Stomach (tissue), 8 donors: ENCODE measurements at regions not wholly inside any gene's neighbourhood (a gene's known extent, or its start where the extent isn't known, plus 50 kb on each side); places are given as distances from the start of the nearest gene placed in this dataset.

ENCODE experiments used
- DNase-seq, 2 donors: peaks; one replicate each; pipeline versions ENCODE4 v3.0.0 to v3.0.0-alpha.2; 2013 to 2019
- H3K27ac ChIP-seq, 5 donors: fragments of 200-600 bp in 4 of 5; sonication (generic) in 4 of 5; one replicate each; pipeline ENCODE4 v1.5.1; 2013 to 2019; ENCODE audit warnings: mild to moderate bottlenecking in 1 of 5, moderate library complexity in 1 of 5
- H3K27me3 ChIP-seq, 3 donors: fragments of 200-600 bp; sonication (generic); one replicate each; pipeline ENCODE4 v1.5.1; 2017 to 2019; ENCODE audit warnings: mixed run types in 1 of 3
- H3K36me3 ChIP-seq, 4 donors: fragments of 200-600 bp; sonication (generic); 1 replicate in 3 of 4; 2 replicates in 1 of 4; pipeline ENCODE4 v1.5.1; 2016 to 2019
- H3K4me1 ChIP-seq, 4 donors: fragments of 200-600 bp; sonication (generic); one replicate each; pipeline ENCODE4 v1.5.1; 2016 to 2019
- H3K4me3 ChIP-seq, 4 donors: fragments of 200-600 bp; sonication (generic) in 3 of 4; one replicate each; pipeline ENCODE4 v1.5.1; 2016 to 2019; ENCODE audit warnings: mild to moderate bottlenecking in 1 of 4
- H3K9me3 ChIP-seq, 4 donors: fragments of 200-600 bp; sonication (generic); one replicate each; pipeline ENCODE4 v1.5.1; 2016 to 2019
- CTCF ChIP-seq, 7 experiments: fragments of 450-650 bp in 4 of 7; fragments of 200-600 bp in 3 of 7; sonication (generic) in 3 of 7; IDR thresholded peaks; one replicate each; pipeline ENCODE4 v1.5.1; 2016 to 2019; ENCODE audit warnings: antibody characterized with exemption in 7 of 7, control low read depth in 2 of 7, mild to moderate bottlenecking in 1 of 7
- EP300 ChIP-seq: sonication (generic); formaldehyde crosslinking; IDR thresholded peaks from one replicate; pipeline ENCODE4 v1.6.1; 2017; ENCODE audit warnings: antibody characterized with exemption
- POLR2A ChIP-seq, 4 donors: fragments of 450-650 bp; IDR thresholded peaks; one replicate each; pipeline ENCODE4 v1.6.1; 2016; ENCODE audit warnings: antibody characterized with exemption in 4 of 4, control low read depth in 2 of 4, mild to moderate bottlenecking in 1 of 4, moderate library complexity in 1 of 4
- POLR2AphosphoS5 ChIP-seq, 3 donors: sonication (generic); formaldehyde crosslinking; IDR thresholded peaks; one replicate each; pipeline ENCODE4 v1.6.1; 2016; ENCODE audit warnings: antibody characterized with exemption in 3 of 3
- WGBS, 5 donors: extraction: QIAGEN DNeasy Blood & Tissue Kit in 3 of 5; methylation state at CpG; one replicate each; pipeline versions ENCODE4 v1.1.5 to v1.1.7; 2013 to 2018; 5-methylcytosine and 5-hydroxymethylcytosine counted together
- intact Hi-C: fragments of 100-400 bp; cut with DNase I; formaldehyde crosslinking; loops from one replicate; pipeline ENCODE4 v1.15.1; 2023; ENCODE audit warnings: low total_unique reads
- donor health status: healthy with polysubstance abuse.
- donor health status: Bipolar disorder and iron deficiency.
- donor health status: healthy.

- intact Hi-C loops: no loop called here
- 83 to 100% (median 86%) methylated on average over 2 of the region's 2 CpGs for WGBS, 5 donors
Observed at GRCh38 chr15:88344786-88345185, 88.2 kb upstream of the NTRK3 start.

GRCh38 chr15:88342666-88343065 lies 86.1 kb upstream of the NTRK3 start:
- intact Hi-C loops: no loop called here

More at GRCh38 chr15:88344786-88345185, 88.2 kb upstream of the NTRK3 start:
- Histone ChIP-seq H3K36me3 (no peaks in the 10 kb centered on the region), H3K9me3 (no peaks in the 10 kb centered on the region), H3K4me3 (no peak overlapping the region), H3K27me3 (peaks cover 0 to 14% (median 0%) of the 10 kb centered on the region in 3 donors), H3K27ac (no peak overlapping the region), H3K4me1 (no peaks in the 10 kb centered on the region)
- DNase-seq: no peak
- TF ChIP-seq EP300: no peak

GRCh38 chr15:88341653-88342052 lies 85.1 kb upstream of the NTRK3 start:
- Histone ChIP-seq H3K4me3 (no peak overlapping the region), H3K9me3 (no peaks in the 10 kb centered on the region), H3K4me1 (no peaks in the 10 kb centered on the region), H3K27ac (no peak overlapping the region), H3K36me3 (no peaks in the 10 kb centered on the region), H3K27me3 (peaks cover 0 to 8% (median 0%) of the 10 kb centered on the region in 3 donors)
- intact Hi-C loops: no loop called here
- TF ChIP-seq POLR2AphosphoS5 (IDR thresholded peaks at IDR 0.05) (no peak), CTCF (IDR thresholded peaks at IDR 0.05) (no peak), POLR2A (IDR thresholded peaks at IDR 0.05) (no peak), EP300 (no peak)
- 74 to 90% (median 85%) methylated on average over 2 of the region's 2 CpGs for WGBS, 5 donors
- DNase-seq: no peak

More at GRCh38 chr15:88342666-88343065, 86.1 kb upstream of the NTRK3 start:
- Histone ChIP-seq H3K36me3 (no peaks in the 10 kb centered on the region), H3K4me3 (no peak overlapping the region), H3K27me3 (peaks cover 0 to 8% (median 0%) of the 10 kb centered on the region in 3 donors), H3K9me3 (no peaks in the 10 kb centered on the region), H3K27ac (no peak overlapping the region), H3K4me1 (no peaks in the 10 kb centered on the region)
- TF ChIP-seq CTCF (IDR thresholded peaks at IDR 0.05) (no peak), POLR2AphosphoS5 (IDR thresholded peaks at IDR 0.05) (no peak), POLR2A (IDR thresholded peaks at IDR 0.05) (no peak), EP300 (no peak)
- 49 to 69% (median 67%) methylated on average over 2 of the region's 2 CpGs for WGBS, 5 donors
- DNase-seq: no peak

GRCh38 chr15:88341006-88341405 lies 84.5 kb upstream of the NTRK3 start:
- intact Hi-C loops: no loop called here
- 75 to 84% (median 81%) methylated on average over 5 of the region's 5 CpGs for WGBS, 5 donors
- no peaks in the 10 kb centered on the region for H3K9me3 ChIP-seq

More at GRCh38 chr15:88341006-88341405, 84.5 kb upstream of the NTRK3 start:
- Histone ChIP-seq H3K27ac (no peak overlapping the region), H3K4me3 (no peak overlapping the region), H3K27me3 (peaks cover 0 to 2% (median 0%) of the 10 kb centered on the region in 3 donors), H3K36me3 (no peaks in the 10 kb centered on the region), H3K4me1 (no peaks in the 10 kb centered on the region)
- TF ChIP-seq CTCF (IDR thresholded peaks at IDR 0.05) (no peak), EP300 (no peak), POLR2A (IDR thresholded peaks at IDR 0.05) (no peak), POLR2AphosphoS5 (IDR thresholded peaks at IDR 0.05) (no peak)
- DNase-seq: no peak
